T-helper 22 cell (primary cell): ENCODE measurements at regions not wholly inside any gene's neighbourhood (a gene's known extent, or its start where the extent isn't known, plus 50 kb on each side); places are given as distances from the start of the nearest gene placed in this dataset.

ENCODE experiments used
- DNase-seq: peaks from one replicate; pipeline ENCODE4 v3.0.0-alpha.2; 2020; ENCODE audit warnings: low read depth

DNA sequence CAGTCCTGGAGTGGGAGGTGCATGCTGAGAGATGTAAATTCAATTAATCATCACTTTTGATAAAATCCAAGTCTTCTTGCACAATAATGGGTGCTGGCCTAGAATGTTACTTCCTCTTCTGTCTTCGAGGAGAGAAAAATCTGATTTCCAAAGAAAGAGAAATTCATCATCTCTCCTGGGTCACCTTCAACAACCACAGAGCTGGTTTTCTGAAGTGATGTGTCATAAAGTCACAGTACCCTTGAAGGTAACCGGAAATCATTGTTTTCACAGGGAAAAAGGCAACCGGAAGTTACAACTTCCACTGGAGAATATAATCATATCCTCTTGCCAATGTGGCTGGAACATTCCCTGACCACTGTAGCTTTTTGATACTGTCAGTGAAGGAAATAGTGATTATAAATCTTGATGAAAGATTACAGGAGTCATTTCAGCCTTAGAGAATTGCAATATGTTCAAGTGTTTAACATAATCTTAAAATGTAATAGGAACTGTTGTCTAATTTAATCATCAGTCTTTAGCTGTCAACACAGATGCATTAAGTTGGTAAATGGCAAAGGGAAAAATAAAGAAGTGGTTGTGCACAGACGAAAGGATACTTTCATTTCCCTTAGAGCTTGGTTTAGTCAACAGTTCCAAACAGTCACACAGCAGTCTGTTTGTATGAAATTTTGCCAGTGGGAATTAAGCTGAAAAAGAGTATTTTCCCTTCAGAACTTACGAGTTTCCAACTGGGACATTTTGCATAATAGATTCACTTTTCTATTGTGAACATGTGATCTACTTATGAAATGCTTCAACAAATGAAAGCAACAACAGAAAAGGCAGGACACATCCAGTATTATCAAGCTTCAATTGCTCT lies 106.5 kb upstream of the SLC4A7 start:
- DNase-seq: no peak

DNA sequence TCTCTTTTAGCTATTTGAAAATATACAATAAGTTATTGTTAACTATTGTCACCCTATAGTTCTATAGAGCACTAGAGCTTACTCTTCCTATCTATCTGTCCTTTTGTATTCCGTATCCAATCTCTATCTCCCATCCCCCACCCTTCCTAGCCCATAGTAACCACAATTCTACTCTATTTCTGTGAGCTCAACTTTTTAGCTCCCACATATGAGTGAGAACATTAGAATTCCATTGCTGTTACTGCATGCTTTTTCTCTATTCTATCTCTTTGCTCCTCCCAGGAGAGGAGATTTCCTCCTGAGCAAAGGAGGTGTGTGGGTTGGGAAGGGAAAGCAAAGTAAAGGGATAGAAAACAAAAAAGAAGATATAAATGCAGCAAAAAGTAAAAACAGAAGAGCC lies 105.6 kb upstream of the SLC4A7 start:
- DNase-seq: no peak

DNA sequence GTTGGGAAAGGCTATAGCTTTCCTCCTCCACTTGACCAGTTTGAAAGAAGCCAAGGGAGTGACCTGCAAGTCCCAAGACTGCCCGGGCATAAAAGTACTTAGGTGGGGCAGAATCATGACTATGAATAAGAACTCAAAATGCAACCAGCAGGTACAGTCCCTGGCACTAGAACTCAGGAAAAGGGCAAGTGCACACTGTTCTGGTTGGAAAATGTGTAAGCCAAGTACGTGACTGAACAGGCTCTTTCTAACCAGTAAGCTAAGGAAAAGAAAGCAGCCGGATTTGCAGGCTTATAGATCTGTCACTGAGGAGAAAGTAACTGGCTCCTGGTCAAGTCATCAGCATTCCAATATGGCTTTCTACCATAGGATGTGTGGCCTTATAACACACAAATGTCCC lies 101.2 kb upstream of the SLC4A7 start:
- no peak for DNase-seq

DNA sequence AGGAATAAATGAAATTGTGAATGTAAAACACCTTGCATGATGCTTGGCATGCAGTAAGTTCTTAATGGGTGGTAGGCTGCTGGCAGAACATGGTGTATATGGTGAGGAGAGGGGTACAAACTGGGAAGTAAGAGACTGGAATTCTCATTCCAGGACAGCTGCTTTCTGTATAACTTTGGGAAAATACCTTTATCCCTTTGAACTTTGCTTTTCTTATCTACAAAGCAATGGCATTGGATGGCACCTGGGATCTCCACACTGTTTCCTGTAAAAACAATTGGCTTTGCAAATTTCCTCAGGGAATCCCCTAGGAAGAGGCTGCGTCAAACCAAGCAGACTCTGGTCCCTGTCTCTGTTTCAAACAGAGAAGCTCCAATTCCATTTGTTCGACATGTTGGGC lies 100.7 kb upstream of the SLC4A7 start:
- DNase-seq: no peak

DNA sequence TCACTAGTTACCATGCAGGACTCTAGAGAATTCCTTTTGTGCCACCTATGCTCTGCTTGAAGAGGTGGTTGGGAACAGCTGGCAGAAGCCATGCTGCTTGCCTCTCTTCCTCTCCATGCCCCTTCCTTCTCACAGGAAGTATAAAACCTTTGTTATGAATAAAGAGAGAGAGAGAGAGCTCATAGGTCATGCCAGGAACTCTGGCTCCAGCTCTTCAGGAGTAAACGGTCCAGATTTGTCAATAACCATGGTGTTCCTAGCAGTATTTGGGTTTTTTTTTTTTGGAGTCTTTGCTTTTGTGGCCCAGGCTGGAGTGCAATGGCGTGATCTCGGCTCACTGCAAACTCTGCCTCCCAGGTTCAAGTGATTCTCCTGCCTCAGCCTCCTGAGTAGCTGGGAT lies 97.7 kb upstream of the SLC4A7 start:
- no peak for DNase-seq

DNA sequence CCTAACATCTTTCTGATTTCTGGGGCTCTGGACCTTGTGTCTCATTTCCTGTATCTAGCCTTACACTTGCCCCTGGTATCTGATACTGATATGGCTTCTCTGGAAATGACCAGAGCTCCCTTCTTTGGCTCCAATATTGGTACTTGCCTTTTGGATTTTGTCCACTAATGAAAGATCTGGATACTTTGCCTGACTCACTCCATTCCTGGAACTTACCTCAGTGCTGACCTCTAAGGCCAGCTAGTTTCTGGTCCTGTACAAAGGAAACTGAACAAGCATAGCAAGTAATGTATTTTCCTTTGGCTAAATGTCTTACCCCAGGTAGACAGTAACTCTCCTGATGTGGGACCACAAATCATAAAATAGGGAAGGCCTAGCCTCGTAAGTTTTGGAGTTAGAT lies 93.8 kb upstream of the SLC4A7 start:
- DNase-seq: no peak

DNA sequence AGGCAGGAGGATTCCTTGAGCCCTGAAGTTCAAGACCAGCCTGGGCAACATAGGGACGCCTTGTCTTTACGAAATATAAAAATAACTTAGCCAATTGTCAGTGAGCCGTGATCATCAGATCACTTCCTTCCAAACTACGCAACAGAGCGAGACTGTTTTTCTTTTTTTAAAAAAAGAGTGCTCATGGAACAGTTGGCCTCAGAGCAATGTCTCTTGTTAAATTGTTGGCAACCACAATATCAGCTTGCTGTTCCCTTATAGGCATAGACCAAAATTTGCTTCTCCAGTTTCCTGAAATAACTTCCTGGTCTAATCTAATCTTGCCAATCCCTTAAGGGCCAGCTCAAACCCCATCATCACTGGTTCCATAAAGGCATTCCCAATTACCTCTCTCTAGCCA lies 93.3 kb upstream of the SLC4A7 start:
- no peak for DNase-seq

DNA sequence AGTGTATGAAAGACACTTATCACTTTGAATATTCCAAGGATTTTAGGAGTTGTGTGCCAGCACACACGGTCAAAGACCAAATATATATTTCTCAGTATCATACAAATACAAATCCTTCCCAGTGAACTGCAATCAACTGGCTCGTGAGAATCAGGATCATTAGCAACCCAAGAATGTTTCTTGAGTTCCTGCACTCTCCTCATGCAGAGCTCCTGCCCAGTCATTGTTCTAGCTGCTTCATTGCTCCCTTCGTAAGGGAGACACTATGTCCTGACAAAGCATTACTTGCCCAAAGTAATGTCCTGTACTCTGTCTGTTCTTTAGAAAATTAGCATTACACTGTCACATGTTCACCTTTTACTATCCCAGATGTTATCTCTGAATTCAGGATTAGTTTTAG lies 92.0 kb upstream of the SLC4A7 start:
- no peak for DNase-seq

DNA sequence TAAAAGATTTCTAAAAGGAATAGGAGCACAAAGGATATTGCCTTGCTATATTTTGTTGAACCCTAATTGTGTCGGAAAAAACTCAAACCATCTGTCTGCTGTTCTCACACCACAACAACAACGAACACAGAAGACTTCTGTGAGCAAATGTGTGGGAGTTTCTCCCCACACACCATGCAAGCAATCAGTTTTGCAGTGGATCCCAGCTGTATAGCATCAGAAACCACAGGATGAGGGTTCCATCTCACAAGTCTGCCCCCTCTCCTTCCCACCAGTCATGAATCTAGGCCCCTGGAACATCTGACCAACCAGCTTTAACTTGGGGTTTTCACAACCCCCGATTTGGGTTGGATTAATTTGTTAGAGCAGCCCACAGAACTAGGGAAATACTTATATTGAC lies 91.3 kb upstream of the SLC4A7 start:
- no peak for DNase-seq

DNA sequence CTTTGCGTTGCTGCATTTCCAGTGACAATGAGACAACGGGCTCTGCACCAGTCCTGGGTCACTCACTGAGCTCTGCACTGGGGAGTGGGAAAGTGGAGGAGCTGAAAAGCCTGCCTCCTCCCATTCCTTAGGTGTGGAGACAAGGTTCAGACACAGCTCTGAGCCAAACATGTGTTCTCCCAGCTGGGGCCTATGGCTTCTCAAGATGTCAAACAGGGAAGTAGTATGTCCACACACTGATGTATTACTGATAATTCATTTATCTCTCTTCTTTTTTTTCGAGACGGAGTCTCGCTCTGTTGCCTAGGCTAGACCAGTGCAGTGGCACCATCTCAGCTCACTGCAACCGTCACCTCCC lies 90.2 kb upstream of the SLC4A7 start:
- no peak for DNase-seq

DNA sequence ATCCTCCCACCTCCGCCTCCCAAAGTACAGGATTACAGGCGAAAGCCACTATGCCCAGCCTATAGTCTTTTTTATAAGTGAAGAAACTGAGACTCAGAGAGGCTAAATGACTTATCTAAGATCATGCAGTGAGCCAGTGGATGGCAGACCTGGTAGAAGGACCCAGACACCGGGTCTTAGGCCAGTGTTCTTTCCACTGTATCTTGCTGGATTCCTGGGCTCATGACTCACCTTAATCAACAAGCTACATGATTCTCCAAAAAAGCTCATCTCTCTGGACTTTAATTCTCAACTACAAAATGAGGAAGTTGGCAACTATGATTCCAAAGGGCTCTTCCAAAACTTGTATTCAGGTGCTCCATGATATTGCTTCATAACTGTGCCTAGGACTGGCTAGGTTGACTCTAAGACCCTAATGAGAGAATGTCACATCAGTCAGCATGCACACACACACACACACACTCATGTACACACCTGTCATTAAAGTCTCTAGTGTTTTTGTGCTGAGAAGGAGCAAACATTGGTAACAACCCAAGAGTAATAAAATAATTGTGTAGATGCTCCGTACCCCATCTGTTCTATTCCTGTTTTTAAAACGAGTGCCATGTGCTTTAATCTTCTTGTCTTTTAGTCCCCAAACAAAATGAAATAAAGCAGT lies 89.7 kb upstream of the SLC4A7 start:
- no peak for DNase-seq

DNA sequence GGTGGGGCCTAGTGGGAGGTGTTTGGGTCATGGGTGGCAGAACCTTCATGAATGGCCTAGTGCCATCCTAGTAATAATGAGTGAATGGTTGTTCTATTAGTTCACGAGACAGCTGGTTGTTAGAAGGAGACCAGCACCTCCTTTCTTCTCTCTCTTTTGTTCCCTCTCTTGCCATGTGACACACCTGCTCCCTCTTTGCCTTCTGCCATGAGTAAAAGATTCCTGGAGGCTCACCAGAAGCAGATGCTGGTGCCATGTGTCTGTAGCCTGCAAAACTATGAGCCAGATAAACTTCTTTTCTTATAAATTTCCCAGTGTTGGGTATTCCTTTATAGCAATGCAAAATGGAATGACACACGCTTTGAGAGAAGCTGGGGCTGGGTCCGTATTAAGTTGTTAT lies 89.0 kb upstream of the SLC4A7 start:
- no peak for DNase-seq

DNA sequence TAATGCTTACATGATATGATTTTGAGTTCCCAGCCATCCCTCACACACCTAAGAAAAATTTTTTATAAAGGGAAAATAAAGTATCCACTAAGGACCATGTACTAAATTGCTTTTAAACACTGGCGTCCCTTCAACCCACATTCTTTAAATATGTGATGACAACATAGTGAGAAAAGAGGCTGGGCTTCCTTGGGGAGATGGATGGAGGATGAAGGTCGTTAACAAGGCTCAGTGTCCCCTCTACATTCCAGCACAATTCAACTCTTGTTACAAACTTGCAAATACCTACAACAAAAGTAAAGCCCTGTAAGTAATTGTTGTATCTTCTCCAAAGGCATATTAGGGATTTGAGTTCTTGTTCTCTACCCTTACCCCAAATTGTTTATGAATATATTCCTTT lies 87.2 kb upstream of the SLC4A7 start:
- DNase-seq: no peak

DNA sequence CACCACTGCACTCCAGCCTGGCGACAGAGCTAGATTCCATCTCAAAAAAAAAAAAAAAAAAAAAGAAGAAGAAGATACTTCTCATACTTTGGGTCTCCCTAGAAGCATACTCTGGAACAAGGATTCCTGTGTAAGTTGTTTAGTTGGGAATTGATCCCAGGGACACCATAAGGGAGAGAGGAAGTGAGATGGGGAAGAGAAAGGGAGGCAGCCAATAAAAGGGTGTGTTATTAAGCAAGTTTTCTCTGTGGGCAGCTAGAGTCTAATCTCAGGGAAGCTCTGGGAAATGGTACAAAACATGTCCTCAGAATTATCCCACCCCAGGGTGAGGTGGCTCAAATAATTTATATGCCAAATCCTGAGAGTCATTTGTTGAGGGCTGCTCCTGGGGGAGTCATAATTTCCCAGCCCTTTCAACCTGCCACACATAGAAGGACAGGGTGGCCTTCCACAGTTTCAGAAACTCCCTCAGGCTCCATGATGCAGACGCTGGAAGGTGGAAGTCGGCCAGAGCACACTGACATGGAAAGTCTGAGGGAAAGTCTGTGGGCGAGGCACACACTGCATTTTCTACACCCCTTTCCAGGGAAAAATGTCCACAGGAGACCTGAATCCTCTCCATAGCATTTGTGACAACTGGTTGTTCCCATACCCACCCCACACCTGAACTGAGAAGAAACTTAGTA lies 86.4 kb upstream of the SLC4A7 start:
- no peak for DNase-seq

DNA sequence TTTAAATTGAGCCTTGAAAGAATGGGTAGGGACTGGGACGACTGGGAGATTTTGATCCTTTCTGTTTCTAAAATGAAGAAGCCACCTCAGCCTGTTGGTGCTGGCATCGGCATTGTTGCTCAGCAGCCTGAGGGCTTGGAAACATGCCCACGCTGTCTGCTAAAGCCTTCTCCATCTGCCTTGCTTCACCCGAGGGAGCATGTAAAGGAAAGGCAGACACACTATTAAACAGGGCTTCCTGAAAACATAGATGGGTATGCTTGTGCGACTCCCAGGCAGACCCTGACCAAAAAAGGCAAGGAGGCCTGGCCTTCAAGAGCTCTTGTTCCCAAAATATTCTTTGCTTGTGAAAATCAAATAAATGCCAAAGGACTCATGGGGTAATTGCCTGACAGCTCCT lies 84.2 kb upstream of the SLC4A7 start:
- DNase-seq: no peak

DNA sequence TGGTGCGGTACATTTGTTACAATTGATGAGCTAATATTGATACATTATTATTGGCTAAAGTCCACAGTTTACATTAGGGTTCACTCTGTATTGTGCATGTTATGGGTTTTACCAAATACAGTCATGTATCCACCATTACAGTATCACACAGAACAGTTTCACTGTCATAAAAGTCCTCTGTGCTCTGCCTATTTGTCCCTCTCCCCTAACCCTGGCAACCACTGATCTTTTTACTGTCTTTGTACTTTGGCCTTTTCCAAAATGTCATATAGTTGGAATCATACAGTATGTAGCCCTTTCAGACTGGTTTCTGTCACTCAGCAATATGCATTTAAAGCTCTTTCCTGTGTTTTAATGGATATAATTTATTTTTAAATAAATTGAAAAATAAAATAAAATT lies 83.1 kb upstream of the SLC4A7 start:
- no peak for DNase-seq

DNA sequence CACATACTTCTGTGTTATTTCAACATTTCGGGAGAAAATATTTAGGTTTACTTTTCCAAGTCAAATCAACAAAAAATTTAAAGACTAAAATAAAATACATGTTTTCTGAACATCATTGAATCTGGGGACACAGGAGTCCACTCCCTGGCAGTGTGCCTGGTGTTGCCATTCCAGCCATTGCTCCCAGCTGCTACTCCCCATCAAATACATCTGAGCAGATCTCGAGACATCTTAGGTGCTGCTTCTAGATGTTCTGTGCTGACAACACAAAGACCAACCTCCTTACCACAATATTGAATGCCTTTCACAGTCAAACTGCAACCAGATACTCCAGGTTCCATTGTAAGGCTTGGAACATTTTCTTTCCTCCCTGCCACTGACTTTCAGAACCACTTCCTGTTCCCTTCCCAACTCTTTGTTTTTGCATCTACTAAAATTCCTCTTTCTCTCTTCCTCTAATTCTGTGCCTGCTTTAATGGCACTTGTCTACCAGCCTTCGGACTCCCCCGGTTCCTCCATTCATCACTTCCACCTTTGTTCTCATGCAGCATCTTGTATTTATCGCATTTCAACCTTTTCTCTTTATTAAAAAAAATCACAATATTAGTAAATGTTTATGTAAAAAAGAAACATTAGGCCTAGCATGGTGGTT lies 81.1 kb upstream of the SLC4A7 start:
- DNase-seq: no peak

DNA sequence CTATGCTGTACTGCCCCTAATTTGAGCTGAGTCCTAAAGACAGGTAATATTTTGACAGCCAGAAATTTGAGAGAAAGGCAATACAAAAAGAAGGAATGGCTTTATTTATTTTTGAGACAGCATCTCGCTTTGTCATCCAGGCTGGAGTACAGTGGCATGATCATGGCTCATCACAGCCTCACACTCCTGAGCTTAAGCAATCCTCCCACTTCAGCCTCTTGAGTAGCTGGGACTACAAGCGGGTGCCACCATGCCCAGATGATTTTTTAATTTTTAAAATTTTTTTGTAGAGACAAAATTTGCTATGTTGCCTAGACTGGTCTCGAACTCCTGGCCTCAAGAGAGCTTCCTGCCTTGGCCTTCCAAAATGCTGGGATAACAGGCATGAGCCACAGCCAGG lies 77.4 kb upstream of the SLC4A7 start:
- DNase-seq: no peak

DNA sequence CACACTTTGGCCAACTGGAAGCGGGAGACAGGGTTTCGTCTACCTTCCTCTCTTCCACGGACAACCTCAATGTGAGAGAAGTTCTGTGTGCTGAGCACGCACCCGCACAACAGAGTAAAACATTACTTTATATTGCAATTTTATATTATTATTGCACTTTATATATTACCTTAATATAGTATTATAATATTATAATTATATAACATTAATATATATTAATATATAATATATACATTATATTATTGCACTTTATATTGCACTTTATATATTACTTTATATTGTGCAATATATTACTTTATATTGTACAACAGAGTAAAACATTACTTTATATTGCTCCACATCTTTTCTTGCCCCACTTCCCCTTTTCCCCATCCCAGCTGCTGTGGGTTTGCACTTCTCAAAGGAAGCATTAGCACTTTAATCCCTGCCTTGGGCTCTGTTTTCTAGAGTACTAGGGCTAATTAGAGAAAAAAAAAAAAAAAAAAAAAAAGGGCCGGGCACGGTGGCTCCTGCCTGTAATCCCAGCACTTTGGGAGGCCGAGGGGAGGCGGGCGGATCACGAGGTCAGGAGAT lies 76.4 kb upstream of the SLC4A7 start:
- DNase-seq: no peak

DNA sequence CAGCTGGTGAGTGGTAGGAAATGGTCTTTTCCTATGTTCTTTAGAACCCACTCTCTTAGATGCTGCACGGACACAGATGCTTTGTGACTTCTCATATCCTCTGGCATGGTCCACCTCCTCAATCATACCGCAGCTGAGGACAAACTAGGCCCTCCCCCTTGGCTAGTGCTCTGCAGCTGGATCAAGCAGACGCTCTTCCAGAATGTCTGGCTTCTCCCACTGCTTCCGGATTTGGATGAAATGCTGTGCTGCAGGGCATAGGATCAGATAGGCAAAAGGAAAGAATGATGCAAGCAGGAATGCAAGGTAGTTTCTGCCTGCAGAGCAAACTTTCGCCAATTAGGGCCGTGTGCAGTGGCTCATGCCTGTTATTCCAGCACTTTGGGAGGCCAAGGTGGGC lies 75.7 kb upstream of the SLC4A7 start:
- DNase-seq: no peak

DNA sequence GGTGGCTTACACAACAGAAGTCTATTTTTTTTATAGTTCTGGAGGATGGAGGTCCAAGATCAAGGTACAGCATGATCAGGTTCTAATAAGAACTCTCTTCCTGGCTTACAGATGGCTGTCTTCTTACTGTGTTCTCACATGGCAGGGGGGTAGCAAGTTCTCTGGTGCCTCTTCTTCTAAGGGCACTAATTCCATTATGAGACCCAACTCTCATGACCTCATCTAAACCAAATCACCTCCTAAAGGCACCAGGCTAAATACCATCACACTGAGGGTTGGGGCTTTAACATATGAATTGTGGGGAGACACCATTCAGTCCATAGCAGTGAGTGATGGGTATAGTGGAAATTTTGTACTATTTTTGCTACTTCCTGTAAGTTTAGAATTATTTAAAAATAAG lies 75.2 kb upstream of the SLC4A7 start:
- DNase-seq: no peak

DNA sequence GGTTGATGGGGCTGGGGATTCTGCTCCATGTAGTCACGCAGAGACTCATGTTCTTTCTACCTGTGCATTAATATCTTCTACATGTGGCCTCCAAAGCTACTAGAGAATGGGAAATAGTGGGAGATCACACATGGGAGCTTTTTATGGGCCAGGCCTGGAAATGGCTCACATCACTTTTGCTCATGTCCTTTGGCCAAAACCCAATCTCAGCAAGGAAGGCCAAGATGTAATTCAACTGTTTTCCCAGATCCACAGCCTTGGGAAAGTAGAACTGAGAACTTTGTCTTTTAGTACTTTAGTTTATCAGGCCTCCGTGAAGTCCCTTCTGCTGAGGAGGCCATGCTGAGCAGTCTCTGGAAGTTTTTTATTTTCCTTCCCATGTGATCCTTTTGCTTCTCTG lies 73.2 kb upstream of the SLC4A7 start:
- DNase-seq: no peak

DNA sequence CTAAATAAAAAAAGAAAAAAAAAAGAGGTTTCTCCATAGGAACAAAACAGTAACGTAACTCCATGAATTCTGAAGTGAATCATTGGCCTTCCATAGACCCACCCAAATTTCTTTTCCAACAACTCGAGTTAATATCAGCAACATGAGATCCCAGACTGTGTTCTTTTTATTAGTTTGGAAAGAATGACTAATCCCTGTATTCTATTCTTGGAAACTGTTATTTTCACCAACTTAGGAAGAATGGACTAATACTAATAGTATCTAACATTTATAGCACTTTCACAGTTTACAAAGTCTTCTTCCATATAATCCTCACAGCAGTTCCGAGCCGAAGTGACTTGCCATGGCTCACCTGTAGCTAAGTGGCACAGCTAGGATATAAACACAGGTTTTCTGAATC lies 72.7 kb upstream of the SLC4A7 start:
- no peak for DNase-seq
